ENCODE measurements at regions not wholly inside any gene's neighbourhood (a gene's known extent, or its start where the extent isn't known, plus 50 kb on each side); places are given as distances from the start of the nearest gene placed in this dataset.

GRCh38 chr9:89804766-89805531, 200.1 kb downstream of the GADD45G start:
- TF ChIP-seq CTCF (IDR thresholded peaks at IDR 0.05; ENCODE audit: extremely low read depth, low read depth, low read length): no peak

GRCh38 chr9:89805571-89806292, 200.9 kb downstream of the GADD45G start:
- no peaks in the 10 kb centered on the region for H4K20me1 ChIP-seq (ENCODE audit: insufficient read depth, low read length)
- TF ChIP-seq CTCF (IDR thresholded peaks at IDR 0.05; ENCODE audit: extremely low read depth, low read depth, low read length): no peak
- H3K4me2 ChIP-seq (ENCODE audit: insufficient read depth, low read length): no peak overlapping the region
- no peaks in the 10 kb centered on the region for H3K4me1 ChIP-seq (ENCODE audit: insufficient read depth, low read length)
- H3K79me2 ChIP-seq (ENCODE audit: insufficient read depth, low read length): no peaks in the 10 kb centered on the region
- H3K36me3 ChIP-seq (ENCODE audit: insufficient read depth, low read length): no peaks in the 10 kb centered on the region
- no peak overlapping the region for H3K4me3 ChIP-seq (ENCODE audit: insufficient read depth, low read length)
- H3K27ac ChIP-seq (ENCODE audit: low read depth, low read length): no peak overlapping the region
- DNase-seq (ENCODE audit: insufficient read length, low spot score, missing footprints): no peak
- H3K27me3 ChIP-seq (ENCODE audit: insufficient read depth, low read length): no peaks in the 10 kb centered on the region
- no peaks in the 10 kb centered on the region for H3K9me3 ChIP-seq (ENCODE audit: low read depth, low read length)
- H2AFZ ChIP-seq (ENCODE audit: low read length): no peak overlapping the region

More at GRCh38 chr9:89804766-89805531, 200.1 kb downstream of the GADD45G start:
- no peak for DNase-seq (ENCODE audit: insufficient read length, low spot score, missing footprints)
- no peak overlapping the region for H3K27ac ChIP-seq (ENCODE audit: low read depth, low read length)
- no peak overlapping the region for H3K4me2 ChIP-seq (ENCODE audit: insufficient read depth, low read length)
- no peaks in the 10 kb centered on the region for H3K9me3 ChIP-seq (ENCODE audit: low read depth, low read length)
- H3K4me1 ChIP-seq (ENCODE audit: insufficient read depth, low read length): no peaks in the 10 kb centered on the region
- H4K20me1 ChIP-seq (ENCODE audit: insufficient read depth, low read length): no peaks in the 10 kb centered on the region
- no peak overlapping the region for H2AFZ ChIP-seq (ENCODE audit: low read length)
- H3K36me3 ChIP-seq (ENCODE audit: insufficient read depth, low read length): no peaks in the 10 kb centered on the region
- no peak overlapping the region for H3K4me3 ChIP-seq (ENCODE audit: insufficient read depth, low read length)
- H3K79me2 ChIP-seq (ENCODE audit: insufficient read depth, low read length): no peaks in the 10 kb centered on the region
- no peaks in the 10 kb centered on the region for H3K27me3 ChIP-seq (ENCODE audit: insufficient read depth, low read length)

GRCh38 chr9:89806371-89807100, 201.7 kb downstream of the GADD45G start:
- TF ChIP-seq CTCF (IDR thresholded peaks at IDR 0.05; ENCODE audit: extremely low read depth, low read depth, low read length): no peak
- no peak for DNase-seq (ENCODE audit: insufficient read length, low spot score, missing footprints)
- no peaks in the 10 kb centered on the region for H3K36me3 ChIP-seq (ENCODE audit: insufficient read depth, low read length)
- no peak overlapping the region for H3K4me3 ChIP-seq (ENCODE audit: insufficient read depth, low read length)
- no peak overlapping the region for H3K4me2 ChIP-seq (ENCODE audit: insufficient read depth, low read length)
- no peaks in the 10 kb centered on the region for H3K79me2 ChIP-seq (ENCODE audit: insufficient read depth, low read length)
- H4K20me1 ChIP-seq (ENCODE audit: insufficient read depth, low read length): no peaks in the 10 kb centered on the region
- H3K27ac ChIP-seq (ENCODE audit: low read depth, low read length): no peak overlapping the region
- no peaks in the 10 kb centered on the region for H3K9me3 ChIP-seq (ENCODE audit: low read depth, low read length)
- H3K27me3 ChIP-seq (ENCODE audit: insufficient read depth, low read length): no peaks in the 10 kb centered on the region
- no peaks in the 10 kb centered on the region for H3K4me1 ChIP-seq (ENCODE audit: insufficient read depth, low read length)
- H2AFZ ChIP-seq (ENCODE audit: low read length): no peak overlapping the region

- Histone ChIP-seq H3K27me3 (ENCODE audit: insufficient read depth, low read length) (no peaks in the 10 kb centered on the region), H4K20me1 (ENCODE audit: insufficient read depth, low read length) (no peaks in the 10 kb centered on the region), H3K4me2 (ENCODE audit: insufficient read depth, low read length) (no peak overlapping the region), H2AFZ (ENCODE audit: low read length) (no peak overlapping the region), H3K36me3 (ENCODE audit: insufficient read depth, low read length) (no peaks in the 10 kb centered on the region), H3K79me2 (ENCODE audit: insufficient read depth, low read length) (no peaks in the 10 kb centered on the region), H3K4me1 (ENCODE audit: insufficient read depth, low read length) (no peaks in the 10 kb centered on the region), H3K9me3 (ENCODE audit: low read depth, low read length) (no peaks in the 10 kb centered on the region), H3K4me3 (ENCODE audit: insufficient read depth, low read length) (no peak overlapping the region), H3K27ac (ENCODE audit: low read depth, low read length) (no peak overlapping the region)
- DNase-seq (ENCODE audit: insufficient read length, low spot score, missing footprints): no peak
- no peak for TF ChIP-seq CTCF (IDR thresholded peaks at IDR 0.05; ENCODE audit: extremely low read depth, low read depth, low read length)
Measured at GRCh38 chr9:89807101-89807395, 202.2 kb downstream of the GADD45G start.
